HFF-Myc (cell line): ENCODE measurements at regions not wholly inside any gene's neighbourhood (a gene's known extent, or its start where the extent isn't known, plus 50 kb on each side); places are given as distances from the start of the nearest gene placed in this dataset.

Source experiments
- DNase-seq: peaks from one replicate; pipeline ENCODE4 v3.0.0-alpha.2; 2011; ENCODE audit warnings: low read depth; ENCODE audit errors: extremely low read depth
- H3K4me3 ChIP-seq: replicated peaks from 2 replicates; pipeline ENCODE4 v1.5.1; 2011; ENCODE audit warnings: low read depth, mild to moderate bottlenecking, control low read depth, low read length
- CTCF ChIP-seq: IDR thresholded peaks from 2 replicates; pipeline ENCODE4 v1.5.1; 2012; ENCODE audit warnings: mild to moderate bottlenecking, low read depth, low read length, control low read depth; ENCODE audit errors: missing control alignments

GRCh38 chr21:18630446-18630845 is 226.9 kb upstream of the TMPRSS15 start:
- DNase-seq = no peak
- TF ChIP-seq CTCF = no peak
- no peak overlapping the region for H3K4me3 ChIP-seq

GRCh38 chr21:18636897-18637296 is 233.3 kb upstream of the TMPRSS15 start:
- no peak overlapping the region for H3K4me3 ChIP-seq
- no peak for DNase-seq
- no peak for TF ChIP-seq CTCF

- no peak overlapping the region for H3K4me3 ChIP-seq
- no peak for DNase-seq
- TF ChIP-seq CTCF = no peak
These were observed 242.5 kb upstream of the TMPRSS15 start for GRCh38 chr21:18646116-18646515.

GRCh38 chr21:18655931-18656330 is 252.3 kb upstream of the TMPRSS15 start:
- TF ChIP-seq CTCF = no peak
- no peak for DNase-seq
- no peak overlapping the region for H3K4me3 ChIP-seq

- H3K4me3 ChIP-seq = no peak overlapping the region
- no peak for DNase-seq
- TF ChIP-seq CTCF = no peak
These were observed 258.3 kb upstream of the TMPRSS15 start for GRCh38 chr21:18661842-18662241.

- TF ChIP-seq CTCF = no peak
- no peak for DNase-seq
- no peak overlapping the region for H3K4me3 ChIP-seq
These were observed 260.1 kb upstream of the TMPRSS15 start for GRCh38 chr21:18663663-18664062.

GRCh38 chr21:18666725-18667124 is 263.1 kb upstream of the TMPRSS15 start:
- TF ChIP-seq CTCF = no peak
- no peak for DNase-seq
- no peak overlapping the region for H3K4me3 ChIP-seq
